HL-60 (cell line): ENCODE measurements at regions not wholly inside any gene's neighbourhood (a gene's known extent, or its start where the extent isn't known, plus 50 kb on each side); places are given as distances from the start of the nearest gene placed in this dataset.

Experiments used
- POLR2AphosphoS5 ChIP-seq: IDR thresholded peaks from 2 replicates; pipeline ENCODE4 v1.6.1; 2012; ENCODE audit warnings: low read depth
- TF ChIP-seq, protein P1 (sequence below): IDR thresholded peaks from one replicate; pipeline ENCODE4 v1.5.1; 2011; ENCODE audit warnings: low read length, control low read depth, inconsistent platforms; ENCODE audit not compliant: insufficient read depth
- TF ChIP-seq, protein P2 (sequence below): IDR thresholded peaks from 2 replicates; pipeline ENCODE4 v1.6.1; 2012; ENCODE audit warnings: low read depth; ENCODE audit not compliant: insufficient replicate concordance

DNA sequence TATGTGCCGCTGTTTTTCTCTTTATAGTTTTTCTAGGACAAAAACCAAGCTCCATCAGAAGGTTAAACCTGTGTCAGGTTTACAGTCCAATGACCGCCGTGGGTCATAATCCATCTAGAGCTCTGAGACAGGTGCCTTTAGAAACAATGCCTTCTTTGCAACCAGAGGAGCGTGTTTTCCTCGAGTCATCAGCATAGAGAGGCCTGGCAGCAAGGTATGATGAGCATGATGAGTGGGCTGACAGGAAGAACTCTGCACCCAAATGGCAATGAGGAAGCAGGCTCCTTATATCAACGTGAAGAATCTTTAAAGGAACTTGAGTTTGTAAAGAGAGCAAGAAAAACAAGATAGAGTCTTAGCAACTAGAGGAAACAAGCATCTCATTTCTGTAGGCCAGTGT is 60.5 kb upstream of the NUDT4 start:
- TF ChIP-seq, protein P1, sequence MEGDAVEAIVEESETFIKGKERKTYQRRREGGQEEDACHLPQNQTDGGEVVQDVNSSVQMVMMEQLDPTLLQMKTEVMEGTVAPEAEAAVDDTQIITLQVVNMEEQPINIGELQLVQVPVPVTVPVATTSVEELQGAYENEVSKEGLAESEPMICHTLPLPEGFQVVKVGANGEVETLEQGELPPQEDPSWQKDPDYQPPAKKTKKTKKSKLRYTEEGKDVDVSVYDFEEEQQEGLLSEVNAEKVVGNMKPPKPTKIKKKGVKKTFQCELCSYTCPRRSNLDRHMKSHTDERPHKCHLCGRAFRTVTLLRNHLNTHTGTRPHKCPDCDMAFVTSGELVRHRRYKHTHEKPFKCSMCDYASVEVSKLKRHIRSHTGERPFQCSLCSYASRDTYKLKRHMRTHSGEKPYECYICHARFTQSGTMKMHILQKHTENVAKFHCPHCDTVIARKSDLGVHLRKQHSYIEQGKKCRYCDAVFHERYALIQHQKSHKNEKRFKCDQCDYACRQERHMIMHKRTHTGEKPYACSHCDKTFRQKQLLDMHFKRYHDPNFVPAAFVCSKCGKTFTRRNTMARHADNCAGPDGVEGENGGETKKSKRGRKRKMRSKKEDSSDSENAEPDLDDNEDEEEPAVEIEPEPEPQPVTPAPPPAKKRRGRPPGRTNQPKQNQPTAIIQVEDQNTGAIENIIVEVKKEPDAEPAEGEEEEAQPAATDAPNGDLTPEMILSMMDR, result no peak
- TF ChIP-seq POLR2AphosphoS5, result no peak
- TF ChIP-seq, protein P2, sequence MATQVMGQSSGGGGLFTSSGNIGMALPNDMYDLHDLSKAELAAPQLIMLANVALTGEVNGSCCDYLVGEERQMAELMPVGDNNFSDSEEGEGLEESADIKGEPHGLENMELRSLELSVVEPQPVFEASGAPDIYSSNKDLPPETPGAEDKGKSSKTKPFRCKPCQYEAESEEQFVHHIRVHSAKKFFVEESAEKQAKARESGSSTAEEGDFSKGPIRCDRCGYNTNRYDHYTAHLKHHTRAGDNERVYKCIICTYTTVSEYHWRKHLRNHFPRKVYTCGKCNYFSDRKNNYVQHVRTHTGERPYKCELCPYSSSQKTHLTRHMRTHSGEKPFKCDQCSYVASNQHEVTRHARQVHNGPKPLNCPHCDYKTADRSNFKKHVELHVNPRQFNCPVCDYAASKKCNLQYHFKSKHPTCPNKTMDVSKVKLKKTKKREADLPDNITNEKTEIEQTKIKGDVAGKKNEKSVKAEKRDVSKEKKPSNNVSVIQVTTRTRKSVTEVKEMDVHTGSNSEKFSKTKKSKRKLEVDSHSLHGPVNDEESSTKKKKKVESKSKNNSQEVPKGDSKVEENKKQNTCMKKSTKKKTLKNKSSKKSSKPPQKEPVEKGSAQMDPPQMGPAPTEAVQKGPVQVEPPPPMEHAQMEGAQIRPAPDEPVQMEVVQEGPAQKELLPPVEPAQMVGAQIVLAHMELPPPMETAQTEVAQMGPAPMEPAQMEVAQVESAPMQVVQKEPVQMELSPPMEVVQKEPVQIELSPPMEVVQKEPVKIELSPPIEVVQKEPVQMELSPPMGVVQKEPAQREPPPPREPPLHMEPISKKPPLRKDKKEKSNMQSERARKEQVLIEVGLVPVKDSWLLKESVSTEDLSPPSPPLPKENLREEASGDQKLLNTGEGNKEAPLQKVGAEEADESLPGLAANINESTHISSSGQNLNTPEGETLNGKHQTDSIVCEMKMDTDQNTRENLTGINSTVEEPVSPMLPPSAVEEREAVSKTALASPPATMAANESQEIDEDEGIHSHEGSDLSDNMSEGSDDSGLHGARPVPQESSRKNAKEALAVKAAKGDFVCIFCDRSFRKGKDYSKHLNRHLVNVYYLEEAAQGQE, result no peak
